ENCODE measurements at regions not wholly inside any gene's neighbourhood (a gene's known extent, or its start where the extent isn't known, plus 50 kb on each side); places are given as distances from the start of the nearest gene placed in this dataset.

GRCh38 chr11:10993640-10994039 is 135.8 kb upstream of the ZBED5 start:
- no peak for TF ChIP-seq POLR2A (IDR thresholded peaks at IDR 0.05; ENCODE audit: low read depth, low read length)
- no peak for TF ChIP-seq TAF1 (IDR thresholded peaks at IDR 0.05; ENCODE audit: borderline replicate concordance, low read depth, low read length)
